Superior temporal gyrus (tissue), 1 donor: ENCODE measurements at regions not wholly inside any gene's neighbourhood (a gene's known extent, or its start where the extent isn't known, plus 50 kb on each side); places are given as distances from the start of the nearest gene placed in this dataset.
A peak's percentile ranks its signal among the peaks of the same experiment; 100 is the strongest.
"Not testable (repeated sequence)": the region's sequence is repeated elsewhere in the genome, so short reads cannot be mapped to it uniquely, and the experiment has no call there.

Experiments used
- DNase-seq: peaks from one replicate; pipeline ENCODE4 v3.0.0-alpha.2; 2016; ENCODE audit errors: extremely low spot score

DNA sequence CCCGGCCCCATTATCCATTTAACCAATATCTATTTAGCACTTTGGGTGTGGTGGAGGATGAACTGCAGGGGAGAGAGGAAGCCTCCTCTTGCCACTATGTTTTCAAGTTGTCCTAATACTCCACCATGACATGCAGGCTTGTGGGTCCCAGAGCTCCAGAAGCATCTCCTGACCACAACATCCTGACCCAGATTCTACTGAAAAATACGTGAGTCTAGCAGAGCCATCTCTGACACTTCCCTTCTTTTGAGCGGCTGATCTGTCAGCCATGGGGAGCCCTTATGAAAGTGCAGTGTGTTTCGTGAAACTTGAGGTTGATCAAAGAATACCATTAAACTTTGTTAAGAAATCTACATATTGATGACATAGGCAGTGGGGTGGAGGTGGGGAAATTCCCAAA, 126.6 kb downstream of the UNC93B1 start:
- DNase-seq, result not testable (repeated sequence)

DNA sequence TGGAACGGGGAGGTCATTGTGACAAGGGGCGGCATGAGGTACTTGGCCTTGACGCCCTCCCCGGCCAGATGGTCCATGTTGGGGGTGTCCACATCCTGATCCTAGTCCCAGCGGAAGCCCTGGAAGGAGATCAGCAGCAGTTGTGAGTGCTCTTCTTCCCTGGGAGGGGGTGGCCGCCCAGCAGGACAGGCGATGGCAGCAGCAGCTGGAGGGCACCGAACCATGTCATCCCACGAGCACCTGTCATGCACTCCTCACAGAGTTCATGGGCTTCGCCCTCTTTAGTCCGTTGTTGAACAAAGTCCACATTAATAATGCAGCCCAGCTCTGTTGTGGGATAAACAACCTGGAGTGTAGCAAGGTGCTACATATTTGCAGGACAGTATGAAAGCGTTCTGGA, 130.7 kb downstream of the UNC93B1 start:
- DNase-seq, result not testable (repeated sequence)

DNA sequence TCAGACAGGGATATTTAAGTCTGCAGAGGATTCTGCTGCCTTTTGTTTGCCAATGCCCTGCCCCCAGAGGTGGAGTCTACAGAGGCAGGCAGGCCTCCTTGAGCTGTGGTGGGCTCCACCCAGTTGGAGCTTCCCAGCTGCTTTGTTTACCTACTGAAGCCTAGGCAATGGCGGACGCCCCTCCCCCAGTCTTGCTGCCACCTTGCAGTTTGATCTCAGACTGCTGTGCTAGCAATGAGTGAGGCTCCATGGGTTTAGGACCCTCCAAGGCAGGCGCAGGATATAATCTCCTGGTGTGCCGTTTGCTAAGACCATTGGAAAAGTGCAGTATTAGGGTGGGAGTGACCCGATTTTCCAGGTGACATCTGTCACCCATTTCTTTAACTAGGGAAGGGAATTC, 132.7 kb downstream of the UNC93B1 start:
- not testable (repeated sequence) for DNase-seq

DNA sequence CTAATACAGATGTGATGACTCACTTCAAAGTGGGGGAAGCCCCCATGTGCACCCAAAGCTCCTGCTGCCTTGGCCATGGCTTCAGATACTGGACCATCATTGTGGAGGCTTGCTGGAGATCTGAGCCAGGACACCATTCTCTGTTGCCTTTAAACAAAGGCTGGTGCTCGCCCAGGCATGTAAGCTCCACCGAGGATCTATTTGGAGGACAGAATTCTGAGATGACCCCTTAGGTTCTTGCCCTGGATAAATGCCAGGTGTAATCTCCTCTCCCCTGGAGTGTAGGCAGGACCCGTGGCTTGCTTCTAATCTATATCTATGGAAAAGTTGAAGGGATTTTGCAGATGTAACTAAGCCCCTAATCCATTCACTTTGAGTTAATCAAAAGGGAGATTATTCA, 141.0 kb downstream of the UNC93B1 start:
- DNase-seq, result not testable (repeated sequence)

DNA sequence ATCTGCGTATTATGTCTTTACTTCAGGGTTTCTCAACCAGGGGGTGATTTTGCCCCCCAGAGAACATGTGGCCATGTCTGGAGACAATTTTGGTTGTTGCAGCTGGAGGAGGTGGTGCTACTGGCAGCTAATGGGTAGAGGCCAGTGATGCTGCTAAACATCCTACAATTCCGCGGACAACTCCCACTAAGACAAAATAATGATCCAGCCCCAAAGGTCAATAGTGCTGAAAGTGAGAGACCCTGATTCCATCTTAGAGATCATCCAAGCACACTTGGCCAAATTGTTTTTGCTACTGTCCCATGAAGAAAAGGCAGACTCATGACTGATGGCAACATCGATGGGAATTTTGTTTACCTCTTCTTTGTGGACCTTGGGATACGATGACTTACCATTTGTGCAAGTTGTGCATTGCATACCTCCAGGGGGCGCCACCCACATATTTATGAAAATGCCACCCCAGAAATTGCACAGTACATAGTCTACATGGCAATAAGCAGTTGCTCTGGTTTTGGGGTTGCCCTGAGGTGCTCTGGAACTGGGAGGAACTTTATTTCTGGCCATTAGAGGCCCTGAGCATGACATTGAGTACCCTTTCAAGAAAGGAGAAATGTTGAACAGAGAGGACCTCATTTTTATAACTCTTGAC, 144.3 kb downstream of the UNC93B1 start:
- DNase-seq, result not testable (repeated sequence)

DNA sequence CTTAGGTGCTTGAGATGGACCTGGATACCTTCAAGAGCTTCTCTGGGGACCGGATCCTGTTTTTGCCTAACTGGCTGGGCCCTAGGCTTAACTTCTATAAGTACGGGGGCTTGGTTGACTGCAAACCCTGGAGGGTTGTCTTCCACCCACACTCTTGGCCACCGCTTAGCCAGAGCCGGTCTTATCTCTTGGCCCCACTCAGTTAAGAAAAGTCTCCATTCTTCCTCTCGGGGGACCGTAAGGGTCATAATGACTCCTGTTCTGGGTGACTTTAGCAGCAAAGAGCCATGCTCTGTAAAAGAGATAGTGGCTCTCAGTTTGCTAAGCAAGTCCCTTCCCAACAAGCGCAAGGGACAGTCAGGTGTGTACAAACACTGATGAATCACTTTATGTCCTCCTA, 153.2 kb downstream of the UNC93B1 start:
- DNase-seq, result not testable (repeated sequence)

DNA sequence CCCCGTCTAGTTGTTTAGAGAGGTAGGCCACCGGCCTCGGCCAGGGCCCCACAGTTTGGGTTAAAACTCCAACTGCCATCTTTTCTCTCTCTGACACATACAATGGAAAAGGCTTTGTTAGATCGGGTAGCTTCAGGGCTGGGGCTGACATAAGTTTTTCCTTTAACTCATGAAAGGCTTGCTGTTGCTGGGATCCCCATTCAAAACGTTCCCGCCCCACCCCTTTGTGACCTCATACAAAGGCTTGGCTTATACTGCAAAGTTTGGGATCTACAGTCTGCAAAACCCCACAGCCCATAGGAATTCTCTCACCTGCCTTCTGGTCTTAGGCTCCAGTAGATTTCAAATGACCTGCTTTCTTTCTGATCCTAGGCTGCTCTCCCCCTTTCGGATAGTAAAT, 154.1 kb downstream of the UNC93B1 start:
- not testable (repeated sequence) for DNase-seq

DNA sequence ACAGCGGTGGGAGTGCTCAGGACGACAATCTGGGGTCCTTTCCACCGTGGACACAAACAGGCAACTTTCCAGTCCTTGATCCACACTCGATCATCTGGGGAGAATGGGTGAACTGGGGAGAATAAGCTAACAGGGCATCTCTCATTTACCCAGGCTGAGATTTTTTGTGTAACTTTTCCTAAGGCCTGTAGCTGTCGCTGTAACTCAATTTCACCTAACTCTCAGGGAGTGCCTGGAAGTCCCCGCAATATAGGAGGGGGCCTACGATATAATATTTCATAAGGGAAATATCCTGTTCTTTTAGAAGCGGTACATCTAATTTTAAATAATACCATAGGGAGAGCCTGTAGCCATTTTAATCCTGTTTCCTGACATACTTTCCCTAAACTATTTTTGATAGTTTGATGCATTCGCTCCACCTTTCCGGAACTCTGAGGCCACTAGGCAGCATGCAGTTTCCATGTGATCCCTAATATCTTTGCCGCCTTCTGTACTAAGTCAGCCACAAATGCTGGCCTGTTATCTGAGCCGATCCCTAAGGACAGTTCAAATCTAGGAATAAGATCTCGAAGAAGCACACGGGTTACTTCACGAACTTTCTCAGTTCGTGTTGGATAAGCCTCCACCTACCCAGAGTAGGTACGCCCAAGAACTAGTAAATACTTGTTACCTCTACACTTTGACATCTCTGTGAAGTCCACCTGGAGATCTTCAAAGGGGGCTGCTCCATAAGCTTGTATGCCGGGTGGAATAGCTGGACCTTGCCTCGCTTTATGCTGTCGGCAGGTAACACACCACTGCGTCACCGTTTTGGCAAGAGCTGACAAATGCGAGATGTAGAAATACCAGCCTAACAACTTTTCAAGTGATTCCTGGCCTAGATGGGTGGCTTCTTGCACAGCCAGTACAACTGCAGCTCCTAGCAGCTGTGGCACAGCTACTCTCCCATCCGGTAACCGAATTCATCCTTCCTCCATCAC, 155.7 kb downstream of the UNC93B1 start:
- DNase-seq, result not testable (repeated sequence)

DNA sequence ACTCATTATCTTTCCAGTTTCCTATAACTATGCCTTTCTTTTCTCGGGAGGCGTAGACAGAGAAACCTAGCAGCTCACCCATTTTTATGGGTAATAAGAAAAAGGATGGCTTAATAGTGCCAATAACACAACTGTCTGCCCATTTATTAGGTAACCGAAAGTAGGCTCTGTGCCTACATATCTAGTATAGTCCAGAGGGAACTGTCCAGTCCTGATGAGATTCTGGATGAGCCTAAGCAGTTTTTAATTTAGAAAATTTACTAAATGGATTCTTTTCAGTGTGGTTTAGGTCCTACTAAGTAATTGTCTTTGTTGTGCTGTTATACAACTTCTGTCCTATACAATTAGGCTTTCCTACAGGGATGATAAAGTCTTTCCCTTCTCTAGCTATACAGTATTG, 157.6 kb downstream of the UNC93B1 start:
- not testable (repeated sequence) for DNase-seq

DNA sequence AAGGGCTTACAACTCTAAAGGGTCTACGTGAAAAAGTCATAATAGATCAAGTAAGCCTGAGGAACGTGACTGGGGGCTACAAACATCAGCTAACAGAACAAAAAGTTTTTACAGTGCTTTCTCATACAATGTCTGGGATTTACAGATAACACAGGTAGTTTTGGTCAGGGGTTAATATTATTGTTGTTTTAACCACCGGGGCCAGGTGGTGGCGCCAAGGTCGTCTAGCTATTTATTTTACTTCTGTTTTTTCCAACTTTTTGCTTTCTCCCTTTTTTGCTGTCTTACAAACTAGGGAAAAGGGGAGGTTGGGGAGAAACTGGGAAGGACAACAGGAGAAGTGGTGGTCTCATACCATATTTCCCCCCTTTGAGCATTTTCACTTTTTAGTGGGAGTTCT, 158.6 kb downstream of the UNC93B1 start:
- DNase-seq, result not testable (repeated sequence)

DNA sequence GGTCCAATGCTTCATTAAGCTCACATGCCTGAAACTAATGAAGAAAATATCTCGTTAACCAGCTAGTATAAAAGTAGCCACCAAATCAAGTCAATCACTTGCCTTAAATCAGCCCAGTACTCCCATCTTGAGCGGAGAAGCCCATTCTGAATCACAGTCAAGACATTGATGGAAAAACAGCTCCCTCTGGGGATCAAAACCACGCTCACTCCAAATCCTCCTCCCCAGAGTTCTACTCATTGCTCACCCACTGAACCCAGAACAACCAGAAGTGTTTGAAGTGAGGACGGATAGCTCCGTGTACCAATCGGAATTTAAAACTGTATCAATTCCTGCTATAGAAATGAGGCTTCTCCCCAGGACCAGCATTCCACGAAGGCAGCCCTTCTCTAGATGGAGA, 163.3 kb downstream of the UNC93B1 start:
- DNase-seq, result not testable (repeated sequence)

DNA sequence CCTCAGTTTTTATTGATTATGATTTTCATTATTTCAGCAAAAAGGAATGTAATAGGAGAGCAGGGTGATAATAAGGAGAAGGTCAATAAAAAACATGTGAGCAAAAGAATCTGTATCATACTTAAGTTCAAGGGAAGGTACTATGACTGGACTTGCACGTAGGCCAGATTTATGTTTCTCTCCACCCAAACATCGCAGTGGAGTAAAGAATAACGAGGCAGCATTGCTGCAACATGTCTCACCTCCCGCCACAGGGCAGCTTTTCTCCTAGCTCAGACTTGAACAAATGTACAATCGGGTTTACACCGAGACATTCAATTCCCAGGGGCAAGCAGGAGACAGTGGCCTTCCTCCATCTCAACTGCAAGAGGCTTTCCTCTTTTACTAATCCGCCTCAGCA, 155.7 kb upstream of the ALDH3B2 start:
- not testable (repeated sequence) for DNase-seq

DNA sequence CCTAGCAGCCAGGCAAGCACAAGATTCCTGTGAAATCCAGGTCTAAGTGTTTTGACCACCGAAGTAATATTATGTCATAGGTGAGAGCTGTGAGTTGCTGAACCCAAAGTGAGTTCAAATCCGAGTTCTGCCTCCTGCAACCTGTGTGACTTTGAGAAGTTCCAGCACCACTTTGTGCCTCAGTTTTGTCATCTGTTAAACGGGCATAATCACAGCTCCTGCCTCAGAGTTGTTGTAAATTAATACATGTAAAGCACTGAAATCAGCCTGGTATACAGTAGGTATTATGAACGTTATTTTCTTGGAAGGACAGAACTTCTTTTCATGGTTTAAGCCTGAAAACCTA, 152.5 kb upstream of the ALDH3B2 start:
- not testable (repeated sequence) for DNase-seq

DNA sequence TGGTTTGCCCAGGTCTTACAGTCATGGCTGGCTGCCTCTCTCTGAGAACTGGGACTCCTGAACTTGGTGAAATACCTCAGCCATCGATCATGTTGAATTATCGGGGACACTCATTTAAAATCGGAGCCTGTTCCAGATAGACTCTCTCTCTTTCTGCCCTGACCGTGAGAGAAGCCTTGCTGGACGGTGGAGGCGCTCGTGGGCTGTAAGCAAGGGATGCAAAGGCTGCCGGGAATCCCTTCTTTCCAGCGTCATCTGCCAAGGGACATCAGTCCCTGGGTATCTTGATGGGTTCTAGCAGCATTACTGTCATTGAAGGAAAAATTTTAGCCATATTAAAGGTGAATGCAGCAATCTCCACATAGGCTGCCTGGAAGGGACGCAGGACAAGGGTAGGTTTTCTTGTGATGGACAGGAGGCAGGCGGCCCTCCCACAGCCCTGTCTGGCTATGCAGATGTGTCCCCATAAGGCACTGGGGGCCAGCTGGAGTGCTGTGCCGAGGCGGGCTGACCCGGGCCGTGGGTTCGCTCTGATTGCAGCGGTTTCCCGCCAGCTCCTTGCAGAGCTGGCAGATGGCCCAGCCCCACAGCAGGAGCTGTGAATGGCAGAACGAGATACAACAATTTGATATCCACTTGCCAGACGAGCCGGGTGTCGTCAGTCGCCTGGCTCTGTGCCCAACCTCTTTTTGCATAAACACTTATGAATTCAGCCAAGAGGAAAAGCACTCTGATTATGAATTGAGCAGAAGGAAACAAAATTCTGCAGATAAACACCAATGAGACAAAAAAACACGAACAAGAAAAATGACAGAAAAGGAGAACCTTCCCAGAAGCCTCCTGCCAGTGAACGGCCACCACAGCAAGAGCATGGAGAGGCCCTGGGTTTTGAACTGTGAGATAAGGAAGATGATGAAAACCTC, 151.9 kb upstream of the ALDH3B2 start:
- peak; percentile 49 for DNase-seq

DNA sequence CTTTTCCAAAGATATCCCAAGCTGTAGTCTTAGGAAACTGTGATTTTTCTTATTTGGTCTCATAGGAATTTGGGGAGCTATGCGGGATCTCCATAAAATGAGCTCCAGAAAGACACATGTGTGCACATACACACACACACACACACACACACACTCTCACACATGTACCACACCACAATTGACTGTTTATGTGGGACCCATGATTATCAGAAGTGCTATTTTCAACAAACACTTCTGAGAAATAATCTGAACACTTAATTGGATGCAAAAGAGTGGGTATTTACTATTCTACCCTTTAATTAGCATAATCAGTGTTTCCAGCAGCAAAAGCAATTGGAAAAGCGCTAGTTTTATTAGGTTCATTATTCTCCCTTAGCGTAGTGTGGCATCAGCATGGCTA, 150.4 kb upstream of the ALDH3B2 start:
- DNase-seq, result not testable (repeated sequence)

DNA sequence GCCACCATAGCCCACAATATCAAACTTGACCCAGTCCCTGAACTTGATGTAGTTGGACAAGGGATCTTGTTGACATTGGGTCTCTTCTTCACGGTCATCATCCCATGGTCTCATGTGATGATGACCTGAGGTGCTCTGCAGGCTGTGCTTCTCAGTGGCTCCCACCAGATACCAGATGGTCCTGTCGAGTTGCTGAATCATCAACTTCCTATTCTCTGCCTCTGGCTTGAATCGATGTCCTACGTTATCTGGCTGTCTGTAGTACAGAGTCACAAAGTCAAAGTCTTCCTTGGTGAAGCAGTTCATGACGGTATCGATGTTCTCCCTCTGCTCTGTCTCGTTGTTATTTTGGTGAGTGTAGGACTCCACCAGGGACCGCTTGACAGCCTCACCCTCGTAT, 145.7 kb upstream of the ALDH3B2 start:
- DNase-seq, result no peak

DNA sequence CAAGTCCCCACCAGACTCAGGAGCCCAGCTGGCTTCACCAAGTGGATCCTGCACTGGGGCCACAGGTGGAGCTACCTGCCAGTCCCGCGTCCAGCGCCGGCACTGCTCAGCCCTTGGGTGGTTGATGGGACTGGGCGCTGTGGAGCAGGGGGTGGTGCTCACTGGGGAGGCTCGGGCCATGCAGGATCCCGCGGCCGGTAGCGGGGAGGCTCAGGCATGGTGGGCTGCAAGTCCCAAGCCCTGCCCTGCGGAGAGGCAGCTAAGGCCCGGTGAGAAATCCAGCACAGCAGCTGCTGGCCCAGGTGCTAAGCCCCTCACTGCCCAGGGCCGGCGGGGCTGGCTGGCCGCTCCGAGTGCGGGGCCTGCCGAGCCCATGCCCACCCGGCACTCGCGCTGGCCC, 143.1 kb upstream of the ALDH3B2 start:
- DNase-seq, result not testable (repeated sequence)

DNA sequence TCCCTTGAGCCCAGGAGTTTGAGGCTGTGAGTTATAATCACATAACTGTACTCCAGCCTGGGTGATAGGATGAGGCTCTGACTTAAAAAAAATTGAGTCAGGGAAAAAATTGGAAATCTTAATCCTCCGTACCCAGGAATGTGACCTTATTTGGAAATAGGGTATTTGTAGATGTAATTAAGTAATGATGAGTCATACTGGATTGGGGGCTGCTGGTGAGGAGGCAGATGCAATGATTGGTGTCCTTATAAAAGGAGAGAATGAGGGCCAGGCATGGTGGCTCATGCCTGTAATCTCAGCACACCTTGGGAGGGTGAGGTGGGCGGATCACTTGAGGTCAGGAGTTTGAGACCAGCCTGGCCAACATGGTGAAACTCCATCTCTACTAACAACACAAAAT, 134.9 kb upstream of the ALDH3B2 start:
- not testable (repeated sequence) for DNase-seq

DNA sequence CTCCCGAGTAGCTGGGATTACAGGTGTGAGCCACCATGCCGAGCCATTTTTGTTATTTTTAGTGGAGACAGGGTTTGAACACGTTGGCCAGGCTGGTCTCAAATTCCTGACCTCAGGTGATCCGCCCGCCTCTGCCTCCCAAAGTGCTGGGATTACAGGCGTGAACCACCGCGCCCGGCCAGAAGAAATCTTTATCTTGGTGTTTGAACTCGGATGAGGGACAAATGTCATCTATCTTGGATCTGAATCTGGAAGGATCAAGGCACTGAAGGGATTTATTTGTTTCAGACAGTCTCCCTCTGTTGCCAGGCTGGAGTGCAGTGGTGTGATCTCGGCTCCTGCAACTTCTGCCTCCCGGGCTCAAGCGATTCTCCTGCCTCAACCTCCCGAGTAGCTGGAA, 133.5 kb upstream of the ALDH3B2 start:
- DNase-seq, result not testable (repeated sequence)

DNA sequence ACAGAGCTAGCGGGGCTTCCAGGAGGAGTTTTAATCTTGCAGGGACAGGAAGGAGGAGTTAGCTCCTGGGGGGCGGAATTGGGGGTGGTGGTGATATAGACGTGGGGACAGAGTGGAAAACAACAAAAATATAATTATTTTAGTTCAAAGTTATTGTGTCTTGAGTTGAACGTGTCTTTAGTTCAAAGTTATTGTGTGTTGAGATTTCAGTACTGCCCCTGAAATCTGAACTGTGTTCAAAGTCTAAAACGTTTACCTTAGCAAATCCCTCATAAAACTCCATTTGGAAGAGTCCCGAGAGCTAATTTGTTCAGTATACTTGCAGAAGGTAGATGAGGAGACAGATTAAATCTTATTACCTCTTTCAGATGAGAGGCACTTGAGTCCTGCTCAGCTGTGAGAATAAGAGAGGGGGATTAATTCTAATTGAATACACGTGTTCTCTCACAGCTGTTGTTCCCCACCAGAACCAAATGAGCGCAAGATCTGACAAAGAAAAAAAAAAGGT, 132.4 kb upstream of the ALDH3B2 start:
- not testable (repeated sequence) for DNase-seq

DNA sequence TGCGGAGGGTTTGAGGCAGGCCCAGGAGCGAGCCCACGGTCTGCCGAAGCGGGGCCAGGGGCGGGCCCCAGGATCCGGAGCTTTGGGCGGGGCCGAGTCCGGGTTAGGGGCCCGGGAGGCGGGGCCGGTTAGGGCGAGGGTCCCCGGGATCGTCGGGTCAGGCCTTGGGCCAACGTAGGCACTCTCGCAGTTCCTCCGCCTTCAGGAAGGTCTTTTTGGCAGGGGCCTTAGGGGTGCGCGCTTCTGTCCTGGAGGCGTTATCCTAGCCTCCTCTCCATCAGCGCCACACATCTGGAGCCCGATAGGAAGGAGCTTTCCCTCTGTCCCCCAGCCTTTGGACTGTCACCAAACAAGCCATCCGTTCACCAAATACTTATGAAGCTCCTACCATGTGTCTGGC, 131.8 kb upstream of the ALDH3B2 start:
- not testable (repeated sequence) for DNase-seq
